SK-N-SH treated with all-trans-retinoic acid at 6 μM for 48 hours (cell line): ENCODE measurements at regions not wholly inside any gene's neighbourhood (a gene's known extent, or its start where the extent isn't known, plus 50 kb on each side); places are given as distances from the start of the nearest gene placed in this dataset.
"Not testable (repeated sequence)": the region's sequence is repeated elsewhere in the genome, so short reads cannot be mapped to it uniquely, and the experiment has no call there.

ENCODE experiments used
- ATAC-seq: fragments of 200-7000 bp; cut with Tn5 transposase; 3 replicates; pipeline ENCODE4 v1.9.1; 2020; ENCODE audit warnings: mild to moderate bottlenecking, moderate library complexity
- BACH2 ChIP-seq: fragments of 250-450 bp; sonication (Bioruptor Pico); IDR thresholded peaks from 2 replicates; pipeline ENCODE4 v1.9.0; 2021; ENCODE audit warnings: mild to moderate bottlenecking, borderline replicate concordance
- CSDC2 ChIP-seq: fragments of 250-450 bp; sonication (Bioruptor Pico); IDR thresholded peaks from 2 replicates; pipeline ENCODE4 v1.5.0; 2020; ENCODE audit warnings: mild to moderate bottlenecking, moderate library complexity
- ESRRG ChIP-seq: fragments of 250-450 bp; sonication (Bioruptor Pico); IDR thresholded peaks from 2 replicates; pipeline ENCODE4 v1.6.1; 2021; ENCODE audit warnings: mild to moderate bottlenecking
- ISL1 ChIP-seq: fragments of 250-450 bp; sonication (Bioruptor Pico); IDR thresholded peaks from 2 replicates; pipeline ENCODE4 v2.1.2; 2022; ENCODE audit warnings: mild to moderate bottlenecking, moderate library complexity
- PPARA ChIP-seq: fragments of 250-450 bp; sonication (Bioruptor Pico); IDR thresholded peaks from 2 replicates; pipeline ENCODE4 v1.5.0; 2020; ENCODE audit warnings: mild to moderate bottlenecking, borderline replicate concordance
- RARB ChIP-seq: fragments of 250-450 bp; sonication (Bioruptor Pico); IDR thresholded peaks from 2 replicates; pipeline ENCODE4 v1.8.0; 2021; ENCODE audit warnings: mild to moderate bottlenecking, moderate library complexity
- SNAI2 ChIP-seq: fragments of 250-450 bp; sonication (Bioruptor Pico); IDR thresholded peaks from 2 replicates; pipeline ENCODE4 v1.5.0; 2020; ENCODE audit warnings: mild to moderate bottlenecking, moderate library complexity
- TCF4 ChIP-seq: fragments of 250-450 bp; sonication (Bioruptor Pico); IDR thresholded peaks from 2 replicates; pipeline ENCODE4 v1.8.0; 2021; ENCODE audit warnings: mild to moderate bottlenecking, moderate library complexity, borderline replicate concordance
- TOX ChIP-seq: fragments of 250-450 bp; sonication (Bioruptor Pico); IDR thresholded peaks from 2 replicates; pipeline ENCODE4 v1.8.0; 2021; ENCODE audit warnings: mild to moderate bottlenecking, moderate library complexity, borderline replicate concordance
- ZFP3 ChIP-seq: fragments of 250-450 bp; sonication (Bioruptor Pico); IDR thresholded peaks from 2 replicates; pipeline ENCODE4 v1.5.0; 2020; ENCODE audit warnings: mild to moderate bottlenecking, moderate library complexity
- ZFP30 ChIP-seq: fragments of 450-650 bp; formaldehyde crosslinking; IDR thresholded peaks from 2 replicates; pipeline ENCODE4 v1.5.0; 2022; ENCODE audit warnings: mild to moderate bottlenecking, moderate library complexity
- ZNF565 ChIP-seq: fragments of 450-650 bp; formaldehyde crosslinking; conservative IDR thresholded peaks from 2 replicates; pipeline ENCODE4 v1.5.0; 2020; ENCODE audit warnings: low read depth, mild to moderate bottlenecking, moderate library complexity
- ZNF70 ChIP-seq: fragments of 450-650 bp; formaldehyde crosslinking; IDR thresholded peaks from 2 replicates; pipeline ENCODE4 v1.5.0; 2020; ENCODE audit warnings: mild to moderate bottlenecking, moderate library complexity
- ZNF8 ChIP-seq: fragments of 450-650 bp; formaldehyde crosslinking; IDR thresholded peaks from 2 replicates; pipeline ENCODE4 v1.5.0; 2020; ENCODE audit warnings: mild to moderate bottlenecking, moderate library complexity
- TF ChIP-seq, protein P1 (sequence below): fragments of 250-450 bp; sonication (Bioruptor Pico); IDR thresholded peaks from 2 replicates; pipeline ENCODE4 v1.8.0; 2020; ENCODE audit warnings: mild to moderate bottlenecking, moderate library complexity, borderline replicate concordance
- TF ChIP-seq, protein P2 (sequence below): fragments of 250-450 bp; sonication (Bioruptor Pico); IDR thresholded peaks from 2 replicates; pipeline ENCODE4 v1.5.1; 2021; ENCODE audit warnings: mild to moderate bottlenecking, moderate library complexity
- TF ChIP-seq, protein P3 (sequence below): fragments of 250-450 bp; sonication (Bioruptor Pico); IDR thresholded peaks from 2 replicates; pipeline ENCODE4 v1.5.0; 2020; ENCODE audit warnings: mild to moderate bottlenecking, moderate library complexity
- TF ChIP-seq, protein P4 (sequence below): fragments of 250-450 bp; sonication (Bioruptor Pico); IDR thresholded peaks from 2 replicates; pipeline ENCODE4 v1.8.0; 2021; ENCODE audit warnings: low read depth, mild to moderate bottlenecking, moderate library complexity, borderline replicate concordance

DNA sequence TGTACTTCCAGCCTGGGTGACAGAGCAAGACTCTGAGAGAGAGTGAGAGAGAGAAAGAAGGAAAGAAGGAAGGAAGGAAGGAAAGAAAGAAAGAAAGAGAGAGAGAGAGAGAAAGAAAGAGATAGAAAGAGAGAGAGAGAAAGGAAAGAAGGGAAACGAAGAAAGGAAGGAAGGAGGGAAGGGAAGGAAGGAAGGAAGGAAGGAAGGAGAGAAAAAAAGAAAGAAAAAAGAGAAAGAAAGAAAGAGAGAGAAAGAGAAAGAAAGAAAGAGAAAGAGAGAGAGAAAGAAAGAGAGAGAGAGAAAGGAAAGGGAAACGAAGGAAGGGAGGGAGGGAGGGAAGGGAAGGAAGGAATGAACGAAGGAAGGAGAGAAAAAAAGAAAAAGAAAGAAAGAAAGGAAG lies 238.6 kb downstream of the ASMT start:
- ATAC-seq = no peak
- no peak for TF ChIP-seq ZFP3
- TF ChIP-seq, protein P1, sequence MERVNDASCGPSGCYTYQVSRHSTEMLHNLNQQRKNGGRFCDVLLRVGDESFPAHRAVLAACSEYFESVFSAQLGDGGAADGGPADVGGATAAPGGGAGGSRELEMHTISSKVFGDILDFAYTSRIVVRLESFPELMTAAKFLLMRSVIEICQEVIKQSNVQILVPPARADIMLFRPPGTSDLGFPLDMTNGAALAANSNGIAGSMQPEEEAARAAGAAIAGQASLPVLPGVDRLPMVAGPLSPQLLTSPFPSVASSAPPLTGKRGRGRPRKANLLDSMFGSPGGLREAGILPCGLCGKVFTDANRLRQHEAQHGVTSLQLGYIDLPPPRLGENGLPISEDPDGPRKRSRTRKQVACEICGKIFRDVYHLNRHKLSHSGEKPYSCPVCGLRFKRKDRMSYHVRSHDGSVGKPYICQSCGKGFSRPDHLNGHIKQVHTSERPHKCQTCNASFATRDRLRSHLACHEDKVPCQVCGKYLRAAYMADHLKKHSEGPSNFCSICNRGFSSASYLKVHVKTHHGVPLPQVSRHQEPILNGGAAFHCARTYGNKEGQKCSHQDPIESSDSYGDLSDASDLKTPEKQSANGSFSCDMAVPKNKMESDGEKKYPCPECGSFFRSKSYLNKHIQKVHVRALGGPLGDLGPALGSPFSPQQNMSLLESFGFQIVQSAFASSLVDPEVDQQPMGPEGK (CRISPR knock-in tag) = no peak

DNA sequence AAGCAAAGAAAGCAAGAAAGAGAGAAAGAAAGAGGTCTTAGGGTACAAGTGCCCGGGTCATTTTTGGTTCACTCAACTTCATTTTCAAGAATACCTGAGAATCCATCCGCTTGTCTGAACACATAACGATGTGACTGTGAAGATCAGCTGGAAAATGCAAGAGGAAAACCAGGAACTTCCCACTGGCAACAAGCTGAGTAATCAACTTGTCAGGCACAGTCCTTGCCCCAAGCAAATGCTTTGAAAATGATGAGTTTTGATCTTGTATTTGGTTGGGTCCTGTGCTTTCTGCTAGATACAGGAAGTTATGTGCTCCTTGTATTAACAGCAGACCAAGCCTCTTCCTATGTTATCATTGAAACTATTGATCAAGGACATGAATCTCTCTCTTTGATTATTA lies 239.1 kb downstream of the ASMT start:
- TF ChIP-seq BACH2 = no peak
- no peak for TF ChIP-seq ZNF70 (CRISPR knock-in tag)
- TF ChIP-seq TOX = no peak
- no peak for TF ChIP-seq SNAI2 (CRISPR knock-in tag)
- no peak for TF ChIP-seq PPARA (CRISPR knock-in tag)
- no peak for TF ChIP-seq ZNF8
- TF ChIP-seq, protein P2, sequence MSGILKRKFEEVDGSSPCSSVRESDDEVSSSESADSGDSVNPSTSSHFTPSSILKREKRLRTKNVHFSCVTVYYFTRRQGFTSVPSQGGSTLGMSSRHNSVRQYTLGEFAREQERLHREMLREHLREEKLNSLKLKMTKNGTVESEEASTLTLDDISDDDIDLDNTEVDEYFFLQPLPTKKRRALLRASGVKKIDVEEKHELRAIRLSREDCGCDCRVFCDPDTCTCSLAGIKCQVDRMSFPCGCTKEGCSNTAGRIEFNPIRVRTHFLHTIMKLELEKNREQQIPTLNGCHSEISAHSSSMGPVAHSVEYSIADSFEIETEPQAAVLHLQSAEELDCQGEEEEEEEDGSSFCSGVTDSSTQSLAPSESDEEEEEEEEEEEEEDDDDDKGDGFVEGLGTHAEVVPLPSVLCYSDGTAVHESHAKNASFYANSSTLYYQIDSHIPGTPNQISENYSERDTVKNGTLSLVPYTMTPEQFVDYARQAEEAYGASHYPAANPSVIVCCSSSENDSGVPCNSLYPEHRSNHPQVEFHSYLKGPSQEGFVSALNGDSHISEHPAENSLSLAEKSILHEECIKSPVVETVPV (CRISPR knock-in tag) = no peak
- no peak for TF ChIP-seq ZFP3
- TF ChIP-seq, protein P3, sequence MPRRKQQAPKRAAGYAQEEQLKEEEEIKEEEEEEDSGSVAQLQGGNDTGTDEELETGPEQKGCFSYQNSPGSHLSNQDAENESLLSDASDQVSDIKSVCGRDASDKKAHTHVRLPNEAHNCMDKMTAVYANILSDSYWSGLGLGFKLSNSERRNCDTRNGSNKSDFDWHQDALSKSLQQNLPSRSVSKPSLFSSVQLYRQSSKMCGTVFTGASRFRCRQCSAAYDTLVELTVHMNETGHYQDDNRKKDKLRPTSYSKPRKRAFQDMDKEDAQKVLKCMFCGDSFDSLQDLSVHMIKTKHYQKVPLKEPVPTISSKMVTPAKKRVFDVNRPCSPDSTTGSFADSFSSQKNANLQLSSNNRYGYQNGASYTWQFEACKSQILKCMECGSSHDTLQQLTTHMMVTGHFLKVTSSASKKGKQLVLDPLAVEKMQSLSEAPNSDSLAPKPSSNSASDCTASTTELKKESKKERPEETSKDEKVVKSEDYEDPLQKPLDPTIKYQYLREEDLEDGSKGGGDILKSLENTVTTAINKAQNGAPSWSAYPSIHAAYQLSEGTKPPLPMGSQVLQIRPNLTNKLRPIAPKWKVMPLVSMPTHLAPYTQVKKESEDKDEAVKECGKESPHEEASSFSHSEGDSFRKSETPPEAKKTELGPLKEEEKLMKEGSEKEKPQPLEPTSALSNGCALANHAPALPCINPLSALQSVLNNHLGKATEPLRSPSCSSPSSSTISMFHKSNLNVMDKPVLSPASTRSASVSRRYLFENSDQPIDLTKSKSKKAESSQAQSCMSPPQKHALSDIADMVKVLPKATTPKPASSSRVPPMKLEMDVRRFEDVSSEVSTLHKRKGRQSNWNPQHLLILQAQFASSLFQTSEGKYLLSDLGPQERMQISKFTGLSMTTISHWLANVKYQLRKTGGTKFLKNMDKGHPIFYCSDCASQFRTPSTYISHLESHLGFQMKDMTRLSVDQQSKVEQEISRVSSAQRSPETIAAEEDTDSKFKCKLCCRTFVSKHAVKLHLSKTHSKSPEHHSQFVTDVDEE (CRISPR knock-in tag) = no peak
- TF ChIP-seq, protein P4, sequence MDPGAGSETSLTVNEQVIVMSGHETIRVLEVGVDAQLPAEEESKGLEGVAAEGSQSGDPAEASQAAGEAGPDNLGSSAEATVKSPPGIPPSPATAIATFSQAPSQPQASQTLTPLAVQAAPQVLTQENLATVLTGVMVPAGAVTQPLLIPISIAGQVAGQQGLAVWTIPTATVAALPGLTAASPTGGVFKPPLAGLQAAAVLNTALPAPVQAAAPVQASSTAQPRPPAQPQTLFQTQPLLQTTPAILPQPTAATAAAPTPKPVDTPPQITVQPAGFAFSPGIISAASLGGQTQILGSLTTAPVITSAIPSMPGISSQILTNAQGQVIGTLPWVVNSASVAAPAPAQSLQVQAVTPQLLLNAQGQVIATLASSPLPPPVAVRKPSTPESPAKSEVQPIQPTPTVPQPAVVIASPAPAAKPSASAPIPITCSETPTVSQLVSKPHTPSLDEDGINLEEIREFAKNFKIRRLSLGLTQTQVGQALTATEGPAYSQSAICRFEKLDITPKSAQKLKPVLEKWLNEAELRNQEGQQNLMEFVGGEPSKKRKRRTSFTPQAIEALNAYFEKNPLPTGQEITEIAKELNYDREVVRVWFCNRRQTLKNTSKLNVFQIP (CRISPR knock-in tag) = no peak
- TF ChIP-seq ESRRG (CRISPR knock-in tag) = no peak
- no peak for TF ChIP-seq TCF4
- no peak for TF ChIP-seq ISL1
- ATAC-seq = no peak

DNA sequence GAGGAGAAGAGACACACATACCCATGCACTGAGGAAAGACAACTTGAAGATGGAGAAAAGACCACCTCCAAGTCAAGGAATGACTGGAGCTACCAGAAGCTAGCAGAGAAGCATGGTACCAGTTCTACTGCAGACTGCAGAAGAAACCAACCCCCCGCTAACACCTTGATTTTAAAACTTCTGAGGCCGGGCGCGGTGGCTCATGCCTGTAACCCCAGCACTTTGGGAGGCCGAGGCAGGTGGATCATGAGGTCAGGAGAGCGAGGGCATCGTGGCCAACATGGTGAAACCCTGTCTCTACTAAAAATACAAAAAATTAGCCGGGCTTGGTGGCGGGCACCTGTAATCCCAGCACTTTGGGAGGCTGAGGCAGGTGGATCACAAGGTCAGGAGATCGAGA lies 240.0 kb downstream of the ASMT start:
- not testable (repeated sequence) for ATAC-seq

DNA sequence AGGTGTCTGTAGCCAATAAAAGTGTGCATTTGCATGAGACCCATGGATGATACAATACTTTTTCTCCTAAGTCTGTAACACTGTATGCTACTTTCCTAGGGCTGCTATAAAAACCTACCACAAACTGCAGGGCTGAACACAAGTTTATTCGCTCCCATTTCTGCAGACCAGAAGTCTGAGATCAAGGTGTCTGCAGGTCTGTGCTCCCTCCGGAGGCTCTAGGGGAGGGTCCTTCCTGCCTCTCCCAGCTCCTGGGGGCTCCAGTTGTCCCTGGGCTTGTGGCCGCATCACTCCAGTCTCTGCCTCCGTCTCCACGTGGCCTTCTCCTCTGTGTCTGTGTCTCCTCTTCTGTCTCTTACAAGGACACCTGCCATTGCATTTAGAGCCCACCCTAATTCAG lies 244.4 kb downstream of the ASMT start:
- not testable (repeated sequence) for ATAC-seq

DNA sequence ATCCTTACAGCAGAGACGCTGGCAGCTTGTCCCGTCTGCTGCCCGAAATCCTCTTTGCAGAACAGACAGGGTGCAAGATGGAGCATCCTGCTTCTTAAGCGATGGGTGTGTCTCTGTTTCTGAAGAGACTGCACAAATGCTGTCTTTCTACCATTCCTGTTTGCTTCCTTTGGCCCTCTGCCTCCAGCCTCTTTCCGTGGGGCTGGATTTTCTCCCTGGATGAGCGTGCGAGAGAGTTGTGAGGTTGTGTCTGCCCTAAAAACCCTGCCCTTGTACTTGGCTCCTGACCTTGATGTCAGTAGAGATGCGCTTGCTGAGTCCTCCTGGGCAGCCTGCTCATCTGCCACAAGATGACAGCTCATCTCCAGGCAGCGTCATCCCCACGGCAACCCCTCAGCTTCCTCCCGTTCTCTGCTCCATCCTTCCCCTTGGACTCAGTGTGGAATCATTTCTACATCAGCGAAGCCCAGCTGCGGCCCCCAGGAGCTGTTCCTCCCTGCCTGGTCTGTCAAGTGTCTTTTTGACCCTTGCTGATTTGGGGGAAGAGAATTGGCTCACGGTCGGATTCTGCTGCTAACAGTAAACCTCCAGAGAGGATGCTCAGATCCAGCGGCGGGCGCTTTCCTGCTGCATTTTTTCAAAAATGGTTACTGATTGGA lies 246.2 kb downstream of the ASMT start:
- TF ChIP-seq CSDC2 (CRISPR knock-in tag) = no peak
- no peak for TF ChIP-seq TCF4
- TF ChIP-seq ZNF565 (CRISPR knock-in tag) = no peak
- no peak for TF ChIP-seq BACH2
- no peak for TF ChIP-seq ZFP30 (CRISPR knock-in tag)
- TF ChIP-seq RARB (CRISPR knock-in tag) = no peak
- no peak for TF ChIP-seq ZFP3
- ATAC-seq = peak; percentile 69

DNA sequence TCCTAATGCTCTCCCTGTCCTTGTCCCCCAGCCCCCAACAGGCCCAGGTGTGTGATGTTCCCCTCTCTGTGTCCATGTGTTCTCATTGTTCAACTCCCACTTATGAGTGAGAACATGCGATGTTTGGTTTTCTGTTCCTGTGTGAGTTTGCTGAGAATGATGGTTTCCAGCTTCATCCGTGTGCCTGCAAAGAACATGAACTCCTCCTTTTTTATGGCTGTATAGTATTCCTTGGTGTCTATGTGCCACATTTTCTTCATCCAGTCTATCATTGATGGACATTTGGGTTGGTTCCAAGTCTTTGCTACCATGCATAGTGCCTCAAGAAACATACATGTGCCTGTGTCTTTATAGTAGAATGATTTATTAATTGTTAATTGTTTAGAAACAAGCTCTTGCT lies 249.1 kb downstream of the ASMT start:
- not testable (repeated sequence) for ATAC-seq
